ENCODE measurements at regions not wholly inside any gene's neighbourhood (a gene's known extent, or its start where the extent isn't known, plus 50 kb on each side); places are given as distances from the start of the nearest gene placed in this dataset.

DNA sequence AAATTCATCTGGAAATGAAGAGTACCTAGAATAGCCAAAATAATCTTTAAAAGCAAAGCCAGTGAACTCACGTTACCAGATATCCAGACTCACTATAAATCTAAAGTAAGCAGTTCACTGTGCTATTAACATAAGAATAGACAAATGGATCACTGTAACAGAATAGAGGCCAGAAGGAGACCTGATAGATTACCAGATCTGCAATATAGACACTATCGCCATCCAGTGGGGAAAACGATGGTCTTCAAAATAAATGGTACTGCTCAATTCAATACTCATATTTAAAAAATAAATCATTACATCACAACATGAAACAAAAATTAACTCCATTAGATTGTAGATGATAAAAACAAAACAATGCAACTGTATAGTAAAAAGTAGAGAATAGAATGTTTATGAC lies 158.6 kb upstream of the CDH8 start:
- TF ChIP-seq, protein P1, sequence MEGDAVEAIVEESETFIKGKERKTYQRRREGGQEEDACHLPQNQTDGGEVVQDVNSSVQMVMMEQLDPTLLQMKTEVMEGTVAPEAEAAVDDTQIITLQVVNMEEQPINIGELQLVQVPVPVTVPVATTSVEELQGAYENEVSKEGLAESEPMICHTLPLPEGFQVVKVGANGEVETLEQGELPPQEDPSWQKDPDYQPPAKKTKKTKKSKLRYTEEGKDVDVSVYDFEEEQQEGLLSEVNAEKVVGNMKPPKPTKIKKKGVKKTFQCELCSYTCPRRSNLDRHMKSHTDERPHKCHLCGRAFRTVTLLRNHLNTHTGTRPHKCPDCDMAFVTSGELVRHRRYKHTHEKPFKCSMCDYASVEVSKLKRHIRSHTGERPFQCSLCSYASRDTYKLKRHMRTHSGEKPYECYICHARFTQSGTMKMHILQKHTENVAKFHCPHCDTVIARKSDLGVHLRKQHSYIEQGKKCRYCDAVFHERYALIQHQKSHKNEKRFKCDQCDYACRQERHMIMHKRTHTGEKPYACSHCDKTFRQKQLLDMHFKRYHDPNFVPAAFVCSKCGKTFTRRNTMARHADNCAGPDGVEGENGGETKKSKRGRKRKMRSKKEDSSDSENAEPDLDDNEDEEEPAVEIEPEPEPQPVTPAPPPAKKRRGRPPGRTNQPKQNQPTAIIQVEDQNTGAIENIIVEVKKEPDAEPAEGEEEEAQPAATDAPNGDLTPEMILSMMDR (IDR thresholded peaks at IDR 0.05; ENCODE audit: poor library complexity), result no peak
- TF ChIP-seq EZH2 (IDR thresholded peaks at IDR 0.05; ENCODE audit: borderline replicate concordance) (no peak), EZH2phosphoT487 (IDR thresholded peaks at IDR 0.05; ENCODE audit: low read depth, severe bottlenecking, unreplicated experiment) (no peak)
